ENCODE measurements at regions not wholly inside any gene's neighbourhood (a gene's known extent, or its start where the extent isn't known, plus 50 kb on each side); places are given as distances from the start of the nearest gene placed in this dataset.
A peak's percentile ranks its signal among the peaks of the same experiment; 100 is the strongest.

DNA sequence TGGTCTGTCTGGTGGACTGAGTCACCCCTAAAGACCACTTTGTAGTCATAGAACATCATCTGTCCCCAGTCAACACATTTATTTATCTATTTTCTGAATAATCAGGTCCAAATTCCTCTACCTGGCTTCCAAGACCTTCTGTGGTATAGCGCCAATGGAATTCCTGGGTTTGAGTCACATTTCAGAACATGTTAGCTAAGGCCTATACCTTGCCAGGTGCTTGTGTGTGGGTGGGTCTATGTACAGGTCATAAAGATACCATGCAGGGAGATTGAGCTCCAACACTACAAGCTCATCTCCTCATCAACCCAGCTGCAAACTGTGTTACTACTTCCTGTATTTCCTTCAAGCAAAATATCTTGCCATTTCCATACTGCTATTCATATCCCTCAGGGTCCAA lies 113.3 kb downstream of the TRAPPC11 start:
- Histone ChIP-seq H2BK5ac (ENCODE audit: insufficient read length, low read length) (no peak overlapping the region), H2BK120ac (ENCODE audit: low read depth, low read length, poor library complexity, severe bottlenecking) (no peak overlapping the region), H4K20me1 (ENCODE audit: control insufficient read depth, insufficient read depth, insufficient read length) (no peaks in the 10 kb centered on the region), H3K23ac (ENCODE audit: insufficient read length, low read depth, low read length) (no peak overlapping the region), H3K23me2 (ENCODE audit: insufficient read length, low read depth, low read length, poor library complexity, severe bottlenecking) (no peaks in the 10 kb centered on the region), H3K27ac (ENCODE audit: insufficient read length, low read depth, low read length) (no peak overlapping the region), H3K9ac (ENCODE audit: extremely low read depth, insufficient read length, low read length) (no peak overlapping the region), H3K4ac (ENCODE audit: low read depth, low read length) (no peak overlapping the region), H3K56ac (ENCODE audit: insufficient read length, low read depth, low read length) (no peak overlapping the region), H3K27me3 (ENCODE audit: insufficient read depth, low read length) (no peaks in the 10 kb centered on the region), H3K4me2 (ENCODE audit: insufficient read depth, insufficient read length, low read length) (no peak overlapping the region), H3T11ph (ENCODE audit: low read length) (no peak overlapping the region), H2AFZ (ENCODE audit: low read length) (no peak overlapping the region), H4K5ac (ENCODE audit: insufficient read length, low read depth, low read length) (no peak overlapping the region), H3K79me1 (ENCODE audit: insufficient read depth, low read depth, low read length, poor library complexity, severe bottlenecking) (no peaks in the 10 kb centered on the region), H3K18ac (ENCODE audit: insufficient read length, low read depth, low read length) (no peak overlapping the region), H2BK15ac (ENCODE audit: low read depth, low read length) (no peak overlapping the region), H4K8ac (replicated peaks; ENCODE audit: insufficient read length, low read depth, low read length) (no peak overlapping the region), H3K14ac (ENCODE audit: insufficient read depth, low read length) (no peak overlapping the region), H3K79me2 (ENCODE audit: insufficient read depth, low read length) (no peaks in the 10 kb centered on the region), H3K4me1 (ENCODE audit: insufficient read depth, low read length) (peaks cover 4% of the 10 kb centered on the region; the same call in 1 of the 2 replicates), H2BK12ac (ENCODE audit: insufficient read length, low read depth, low read length) (no peak overlapping the region), H2BK20ac (ENCODE audit: low read depth, low read length, poor library complexity, severe bottlenecking) (no peak overlapping the region), H4K91ac (ENCODE audit: insufficient read length, low read depth, low read length) (no peak overlapping the region), H2AK5ac (ENCODE audit: insufficient read length, low read length) (no peak overlapping the region), H3K9me3 (ENCODE audit: control insufficient read depth, low read depth, low read length) (no peaks in the 10 kb centered on the region)
- WGBS (ENCODE audit: extremely low coverage, insufficient read length, low lambda C conversion rate): no CpG with 5 or more reads among the region's 1 CpG
- Mint-ChIP-seq H3K9me3 (peaks cover 16 to 17% of the 10 kb centered on the region in 2 experiments), H3K4me3 (no peak overlapping the region), H3K36me3 (ENCODE audit: insufficient read depth in 1 of 3, low read depth in 3 of 3) (peaks cover 0 to 17% (median 5%) of the 10 kb centered on the region in 3 experiments), H3K27me3 (ENCODE audit: low read depth) (no peaks in the 10 kb centered on the region), H3K4me1 (peaks cover 27 to 38% of the 10 kb centered on the region in 2 experiments), H3K27ac (peak overlapping the region in 1 of 3 experiments; percentile 28; a peak in 1 of 7 replicates)
- DNase-seq: no peak
- no peak for TF ChIP-seq CTCF (conservative IDR thresholded peaks at IDR 0.05)

Data from H9 (cell line).